ENCODE measurements at regions not wholly inside any gene's neighbourhood (a gene's known extent, or its start where the extent isn't known, plus 50 kb on each side); places are given as distances from the start of the nearest gene placed in this dataset.

DNA sequence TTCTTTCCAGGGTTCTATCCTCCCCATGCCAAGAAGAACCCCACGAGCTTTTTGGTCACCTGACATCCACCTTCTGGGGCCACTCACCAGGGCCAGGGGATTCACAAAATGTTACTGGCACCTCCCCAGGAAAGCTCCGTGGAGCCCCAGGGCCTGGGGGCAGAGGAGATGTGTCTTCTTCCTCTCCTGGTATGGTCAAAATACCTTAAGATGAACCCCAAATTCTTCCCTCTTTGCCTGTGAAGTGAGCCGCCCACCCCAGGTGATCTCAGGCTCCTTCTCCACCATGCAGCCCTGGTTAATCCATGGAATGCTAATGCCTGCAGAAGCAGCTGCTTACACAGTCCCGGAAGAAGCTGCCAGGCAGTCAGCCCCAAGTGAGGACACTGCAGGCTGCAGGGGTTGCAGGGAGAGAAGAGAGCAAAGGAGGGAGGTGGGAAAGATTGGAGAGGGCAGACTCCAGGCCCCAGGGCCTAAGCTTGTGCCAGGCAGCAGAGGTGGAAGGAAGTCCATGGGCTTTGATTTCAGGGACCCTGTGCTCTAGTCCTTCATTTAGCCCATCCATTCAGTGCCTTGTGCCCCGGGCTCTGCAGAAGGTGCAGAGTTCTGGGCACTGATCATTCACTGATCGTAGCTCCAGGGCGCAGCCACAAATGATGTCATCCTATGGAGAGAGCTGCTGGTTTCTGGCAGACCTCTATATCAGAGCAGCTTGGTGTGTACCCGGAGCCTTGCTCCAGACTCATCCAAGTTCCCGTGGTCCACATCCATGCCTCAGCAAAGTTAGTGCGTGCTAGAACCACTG, 127.9 kb upstream of the NECTIN1 start:
- TF ChIP-seq, protein P1, sequence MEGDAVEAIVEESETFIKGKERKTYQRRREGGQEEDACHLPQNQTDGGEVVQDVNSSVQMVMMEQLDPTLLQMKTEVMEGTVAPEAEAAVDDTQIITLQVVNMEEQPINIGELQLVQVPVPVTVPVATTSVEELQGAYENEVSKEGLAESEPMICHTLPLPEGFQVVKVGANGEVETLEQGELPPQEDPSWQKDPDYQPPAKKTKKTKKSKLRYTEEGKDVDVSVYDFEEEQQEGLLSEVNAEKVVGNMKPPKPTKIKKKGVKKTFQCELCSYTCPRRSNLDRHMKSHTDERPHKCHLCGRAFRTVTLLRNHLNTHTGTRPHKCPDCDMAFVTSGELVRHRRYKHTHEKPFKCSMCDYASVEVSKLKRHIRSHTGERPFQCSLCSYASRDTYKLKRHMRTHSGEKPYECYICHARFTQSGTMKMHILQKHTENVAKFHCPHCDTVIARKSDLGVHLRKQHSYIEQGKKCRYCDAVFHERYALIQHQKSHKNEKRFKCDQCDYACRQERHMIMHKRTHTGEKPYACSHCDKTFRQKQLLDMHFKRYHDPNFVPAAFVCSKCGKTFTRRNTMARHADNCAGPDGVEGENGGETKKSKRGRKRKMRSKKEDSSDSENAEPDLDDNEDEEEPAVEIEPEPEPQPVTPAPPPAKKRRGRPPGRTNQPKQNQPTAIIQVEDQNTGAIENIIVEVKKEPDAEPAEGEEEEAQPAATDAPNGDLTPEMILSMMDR (IDR thresholded peaks at IDR 0.05; ENCODE audit: low read depth, low read length, poor library complexity, severe bottlenecking): no peak
- TF ChIP-seq EZH2phosphoT487 (IDR thresholded peaks at IDR 0.05; ENCODE audit: borderline replicate concordance, low read length): no peak
